Osteoblast (primary cell): ENCODE measurements at regions not wholly inside any gene's neighbourhood (a gene's known extent, or its start where the extent isn't known, plus 50 kb on each side); places are given as distances from the start of the nearest gene placed in this dataset.

Source experiments
- DNase-seq: peaks from one replicate; pipeline ENCODE4 v3.0.0; 2011; ENCODE audit warnings: low spot score, mixed read lengths; ENCODE audit not compliant: insufficient read length; ENCODE audit errors: missing footprints
- H2AFZ ChIP-seq: 2 replicates; pipeline ENCODE4 v1.6.0; 2011; ENCODE audit warnings: mild to moderate bottlenecking, low read length
- H3K27ac ChIP-seq: 2 replicates; pipeline ENCODE4 v1.5.1; 2011; ENCODE audit warnings: mild to moderate bottlenecking, low read depth, low read length, moderate library complexity
- H3K27me3 ChIP-seq: 2 replicates; pipeline ENCODE4 v1.6.0; 2012; ENCODE audit warnings: mild to moderate bottlenecking, control low read depth, inconsistent platforms, low read length, moderate library complexity; ENCODE audit not compliant: insufficient read depth
- H3K36me3 ChIP-seq: 2 replicates; pipeline ENCODE4 v1.5.1; 2011; ENCODE audit warnings: mild to moderate bottlenecking, low read length, control low read depth, moderate library complexity; ENCODE audit not compliant: insufficient read depth
- H3K4me1 ChIP-seq: 2 replicates; pipeline ENCODE4 v1.5.1; 2011; ENCODE audit warnings: mild to moderate bottlenecking, low read length, control low read depth, moderate library complexity; ENCODE audit not compliant: insufficient read depth
- H3K4me2 ChIP-seq: 2 replicates; pipeline ENCODE4 v1.6.0; 2011; ENCODE audit warnings: mild to moderate bottlenecking, low read length; ENCODE audit not compliant: insufficient read depth
- H3K4me3 ChIP-seq: fragments of 200-600 bp; sonication (generic); 3 replicates; pipeline ENCODE4 v1.5.1; 2012; ENCODE audit warnings: mild to moderate bottlenecking, low read length, inconsistent platforms; ENCODE audit not compliant: insufficient read depth
- H3K79me2 ChIP-seq: 2 replicates; pipeline ENCODE4 v1.6.0; 2012; ENCODE audit warnings: mild to moderate bottlenecking, low read length, control low read depth, inconsistent platforms; ENCODE audit not compliant: insufficient read depth
- H3K9me3 ChIP-seq: 2 replicates; pipeline ENCODE4 v1.5.1; 2011; ENCODE audit warnings: low read depth, low read length, control low read depth
- H4K20me1 ChIP-seq: 2 replicates; pipeline ENCODE4 v1.6.0; 2012; ENCODE audit warnings: mild to moderate bottlenecking, low read length, control low read depth; ENCODE audit not compliant: insufficient read depth
- CTCF ChIP-seq: IDR thresholded peaks from 2 replicates; pipeline ENCODE4 v1.5.1; 2011; ENCODE audit warnings: mild to moderate bottlenecking, low read depth, low read length, moderate library complexity; ENCODE audit errors: extremely low read depth

GRCh38 chr13:74299721-74300120 is 165.5 kb upstream of the KLF12 start:
- H3K27me3 ChIP-seq, result no peaks in the 10 kb centered on the region
- H3K79me2 ChIP-seq, result no peaks in the 10 kb centered on the region
- no peak overlapping the region for H2AFZ ChIP-seq
- H3K4me2 ChIP-seq, result no peak overlapping the region
- no peaks in the 10 kb centered on the region for H3K36me3 ChIP-seq
- H3K4me1 ChIP-seq, result peaks cover 8% of the 10 kb centered on the region
- no peak overlapping the region for H3K27ac ChIP-seq
- no peak overlapping the region for H3K4me3 ChIP-seq
- no peak for TF ChIP-seq CTCF
- DNase-seq, result no peak
- no peaks in the 10 kb centered on the region for H4K20me1 ChIP-seq
- H3K9me3 ChIP-seq, result no peaks in the 10 kb centered on the region

DNA sequence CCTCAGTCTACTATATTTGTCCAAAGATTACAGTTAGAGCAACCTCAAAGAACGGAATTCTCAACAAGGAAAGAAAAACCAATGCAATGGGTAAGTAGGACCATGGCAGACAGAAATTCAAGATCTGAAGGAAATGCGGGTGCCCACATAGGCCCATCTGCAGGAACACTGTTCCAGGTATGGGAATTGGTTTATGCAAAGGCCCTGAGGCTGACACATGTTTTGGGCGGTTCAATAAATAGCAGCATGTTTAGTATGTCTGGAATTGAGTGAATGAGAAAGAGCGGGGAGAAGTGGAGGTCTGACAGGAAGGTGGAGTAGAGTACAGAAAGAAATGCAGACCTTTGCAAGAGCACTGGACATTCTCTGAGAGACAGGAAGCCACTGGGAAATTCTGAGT is 164.7 kb upstream of the KLF12 start:
- Histone ChIP-seq H3K4me1 (peaks cover 8% of the 10 kb centered on the region), H3K27me3 (no peaks in the 10 kb centered on the region), H3K4me3 (no peak overlapping the region), H3K9me3 (no peaks in the 10 kb centered on the region), H3K79me2 (no peaks in the 10 kb centered on the region), H3K36me3 (no peaks in the 10 kb centered on the region), H3K4me2 (no peak overlapping the region), H4K20me1 (no peaks in the 10 kb centered on the region), H2AFZ (no peak overlapping the region), H3K27ac (no peak overlapping the region)
- TF ChIP-seq CTCF, result no peak
- DNase-seq, result no peak

DNA sequence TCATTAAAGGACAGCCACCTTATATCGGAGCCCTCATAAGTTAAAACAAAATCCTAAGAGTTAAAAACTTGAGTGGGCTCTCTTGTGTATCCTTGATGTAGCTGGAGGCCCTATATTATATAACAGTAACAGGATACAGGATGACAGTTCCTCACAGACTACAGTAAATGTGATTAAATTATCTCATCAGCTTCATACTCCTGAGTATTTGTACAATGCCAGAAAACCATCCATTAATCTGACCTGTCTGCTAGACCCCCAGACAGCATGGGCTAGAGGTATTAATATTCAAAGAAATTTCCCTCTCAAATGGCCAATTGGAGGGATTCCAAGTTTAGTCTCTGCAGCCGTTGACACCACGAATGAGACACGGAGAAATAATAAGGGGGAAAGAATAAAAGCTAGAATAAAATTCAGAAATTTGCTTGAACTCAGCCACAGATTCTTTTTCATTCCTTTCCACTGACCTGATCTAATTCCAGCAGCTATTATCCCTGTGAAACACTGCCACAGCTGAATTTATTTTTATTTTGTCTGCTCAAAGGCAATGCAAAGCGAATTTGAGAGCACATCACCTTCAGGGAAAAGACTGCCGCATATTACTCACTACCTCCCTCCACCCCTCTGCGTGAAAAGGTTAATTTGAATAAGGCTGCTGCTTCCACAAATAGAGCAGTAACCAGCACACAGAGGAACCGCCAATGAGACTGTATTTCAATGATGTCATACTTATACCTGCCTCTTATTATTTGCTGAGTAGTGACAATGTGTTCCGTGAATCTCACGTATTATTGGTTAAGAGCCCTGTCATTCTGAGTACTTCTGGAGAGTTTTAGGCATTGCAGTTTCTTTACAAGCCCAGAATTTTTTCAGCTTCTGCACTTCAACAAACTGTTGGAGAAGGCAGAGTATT is 155.9 kb upstream of the KLF12 start:
- H3K27ac ChIP-seq, result peak overlapping the region; percentile 31
- peak overlapping the region; percentile 76 for H3K4me2 ChIP-seq
- TF ChIP-seq CTCF, result no peak

DNA sequence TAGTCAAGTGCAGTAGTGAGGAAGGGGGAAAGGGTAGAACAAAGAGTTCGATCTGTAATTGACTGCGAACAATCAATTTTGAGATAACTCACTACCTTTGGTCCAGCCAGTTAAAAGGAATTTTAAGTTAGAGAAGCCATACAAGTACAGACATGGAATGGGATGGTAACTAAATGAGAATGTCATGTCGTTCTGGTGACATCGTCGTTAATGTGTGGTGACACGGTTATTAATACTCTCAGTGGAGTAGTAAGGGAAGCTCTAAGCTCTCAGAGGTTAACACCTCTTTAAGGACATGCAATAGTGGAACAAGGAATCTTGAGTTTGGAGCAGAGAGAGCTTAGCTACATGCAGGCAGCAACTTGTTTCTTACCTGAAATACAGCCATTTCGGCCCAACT is 154.9 kb upstream of the KLF12 start:
- no peak for TF ChIP-seq CTCF
- no peaks in the 10 kb centered on the region for H4K20me1 ChIP-seq
- no peaks in the 10 kb centered on the region for H3K79me2 ChIP-seq
- H3K4me2 ChIP-seq, result no peak overlapping the region
- no peak for DNase-seq
- no peaks in the 10 kb centered on the region for H3K36me3 ChIP-seq
- no peaks in the 10 kb centered on the region for H3K27me3 ChIP-seq
- H3K9me3 ChIP-seq, result no peaks in the 10 kb centered on the region
- no peak overlapping the region for H3K27ac ChIP-seq
- H3K4me1 ChIP-seq, result peaks cover 29% of the 10 kb centered on the region
- H3K4me3 ChIP-seq, result no peak overlapping the region
- no peak overlapping the region for H2AFZ ChIP-seq

More for the DNA sequence above, 155.9 kb upstream of the KLF12 start:
- H3K9me3 ChIP-seq, result no peaks in the 10 kb centered on the region
- H3K79me2 ChIP-seq, result no peaks in the 10 kb centered on the region
- peaks cover 29% of the 10 kb centered on the region for H3K4me1 ChIP-seq
- DNase-seq, result peak; percentile 68
- H3K36me3 ChIP-seq, result no peaks in the 10 kb centered on the region
- H3K4me3 ChIP-seq, result peak overlapping the region; percentile 30
- peak overlapping the region; percentile 61 for H2AFZ ChIP-seq
- no peaks in the 10 kb centered on the region for H3K27me3 ChIP-seq
- no peaks in the 10 kb centered on the region for H4K20me1 ChIP-seq
